Hindlimb muscle (tissue), 1 donor: ENCODE measurements at regions not wholly inside any gene's neighbourhood (a gene's known extent, or its start where the extent isn't known, plus 50 kb on each side); places are given as distances from the start of the nearest gene placed in this dataset.
"Not testable (repeated sequence)": the region's sequence is repeated elsewhere in the genome, so short reads cannot be mapped to it uniquely, and the experiment has no call there.

ENCODE experiments used
- DNase-seq: peaks from one replicate; pipeline ENCODE4 v3.0.0-alpha.2; 2013

DNA sequence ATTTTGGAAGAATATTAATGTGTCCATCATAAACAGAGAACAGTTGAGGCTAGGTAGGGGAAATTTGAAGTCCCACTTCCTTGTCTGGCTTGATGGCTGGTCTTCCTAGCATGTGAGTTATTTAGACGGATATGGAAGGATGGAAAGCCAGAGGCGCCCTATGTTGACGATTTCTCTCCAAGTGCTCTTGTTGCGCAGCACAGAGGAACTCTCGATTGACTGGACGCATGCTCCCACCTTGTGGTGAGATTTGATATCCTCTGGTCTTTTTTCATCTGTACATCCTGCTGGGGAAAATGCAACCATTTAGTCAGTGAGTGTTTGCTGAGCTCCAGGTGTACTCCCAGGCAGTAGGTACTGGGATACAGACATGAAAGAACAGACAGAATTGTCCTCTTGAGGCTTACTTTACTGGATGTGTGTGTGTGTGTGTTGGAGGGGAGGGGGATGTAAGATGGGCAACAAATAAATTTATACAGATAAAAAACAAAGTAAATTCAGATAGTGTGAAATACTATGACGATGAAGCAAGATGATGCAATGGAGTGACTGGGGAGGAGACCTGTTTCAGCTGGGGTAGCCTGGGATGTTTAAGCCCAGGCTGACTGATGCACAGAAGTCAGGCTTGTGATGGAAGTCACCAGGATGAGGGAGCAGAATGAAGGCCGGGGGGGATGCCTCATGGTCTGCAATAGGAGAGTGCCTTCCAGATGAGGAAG is 137.2 kb downstream of the TRIM43 start:
- DNase-seq, result peak; percentile 63

DNA sequence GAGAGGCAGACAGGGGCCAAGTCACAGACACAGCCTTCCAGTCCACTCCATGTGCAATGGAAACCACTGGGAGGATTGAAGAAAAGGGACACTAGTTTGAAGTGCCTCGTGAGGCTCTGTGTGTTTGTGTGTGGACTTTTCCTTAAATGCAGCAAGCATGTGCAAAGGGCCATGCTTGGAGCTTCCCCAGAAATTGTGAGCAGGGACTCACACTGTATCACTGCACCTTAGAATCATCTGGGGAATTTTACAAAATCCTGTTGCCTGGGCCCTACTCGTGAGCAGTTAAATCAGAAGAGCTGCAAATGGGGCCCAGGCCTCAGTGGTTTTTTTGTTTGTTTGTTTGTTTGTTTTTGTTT is 137.8 kb downstream of the TRIM43 start:
- DNase-seq, result no peak

DNA sequence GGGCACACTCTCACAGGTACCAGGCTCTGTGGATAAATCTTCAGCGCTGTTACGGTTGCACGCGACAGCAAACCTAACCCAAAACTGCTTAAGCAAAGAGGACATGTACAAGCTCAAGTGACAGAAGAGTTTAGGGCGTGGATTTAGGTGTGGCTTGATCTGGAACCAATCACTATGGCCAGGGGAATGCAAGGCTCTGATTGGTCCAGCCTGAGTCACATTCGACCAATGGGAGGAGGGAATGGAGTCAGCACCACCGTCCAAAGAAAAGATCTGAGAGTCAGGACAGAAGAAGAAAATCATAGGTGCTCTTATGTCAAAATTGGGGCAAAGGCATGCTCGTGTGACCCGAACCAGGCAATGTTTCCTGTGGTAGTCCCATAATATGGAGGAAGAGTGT is 139.0 kb downstream of the TRIM43 start:
- no peak for DNase-seq

DNA sequence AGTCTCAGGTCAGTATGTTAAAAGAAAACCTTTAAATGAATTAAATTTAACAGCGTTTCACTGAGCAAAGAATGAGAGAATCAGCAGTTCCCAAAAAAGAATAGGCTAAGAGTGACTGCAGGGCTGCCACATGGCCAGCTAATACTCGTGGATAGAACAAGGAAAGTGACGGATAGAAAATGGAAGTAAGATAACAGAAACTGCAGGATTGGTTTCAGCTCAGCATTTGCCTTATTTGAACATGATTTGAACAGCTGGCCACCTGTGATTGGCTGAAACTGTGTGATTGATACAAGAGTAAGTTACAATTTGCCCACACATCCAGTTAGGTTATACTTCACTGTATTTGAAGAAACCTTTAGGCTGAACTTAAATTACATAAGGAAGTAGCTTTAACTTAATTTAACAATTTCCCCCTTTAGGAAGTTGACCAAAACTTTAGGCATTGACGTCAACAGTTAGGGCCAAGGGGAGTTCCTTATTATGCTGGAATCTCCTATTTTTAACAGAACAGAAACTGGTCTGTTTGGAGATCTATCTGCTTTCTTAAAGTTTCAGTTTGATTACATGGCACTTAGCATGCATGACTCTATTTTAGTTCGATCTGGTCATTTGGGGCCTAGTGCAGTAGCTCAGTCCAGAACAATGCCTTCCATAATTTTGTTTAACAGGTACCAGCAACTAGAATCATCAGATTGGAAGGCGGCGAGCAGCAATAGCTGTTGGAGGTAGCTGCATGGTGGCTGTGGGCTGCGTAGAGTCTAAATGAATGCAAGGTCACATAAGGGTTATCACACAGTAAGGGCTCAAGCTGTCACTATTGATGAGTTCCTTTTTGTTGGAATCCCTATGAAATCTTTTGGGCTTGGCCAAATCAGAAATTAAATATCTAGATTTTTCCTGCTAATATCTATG is 143.4 kb downstream of the TRIM43 start:
- DNase-seq, result no peak

DNA sequence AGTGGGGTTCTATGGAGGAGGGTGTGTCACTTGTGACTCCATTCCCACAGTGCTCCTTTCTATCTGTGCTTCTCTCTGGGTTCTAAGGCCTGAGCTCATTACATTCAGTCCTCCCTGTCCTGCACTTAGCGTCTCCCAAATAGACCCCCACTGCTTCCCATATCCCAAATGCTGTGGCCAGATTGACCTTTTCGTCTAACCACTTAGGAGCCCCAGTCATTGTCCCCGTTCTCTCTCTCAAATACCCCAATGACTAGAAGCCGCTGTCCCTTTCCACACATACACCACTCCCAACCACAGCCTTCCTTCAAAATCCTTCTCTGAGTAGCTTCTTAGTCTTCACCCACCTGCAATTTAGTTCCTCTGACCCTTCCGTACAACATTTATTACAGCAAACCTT is 146.5 kb downstream of the TRIM43 start:
- DNase-seq, result no peak

DNA sequence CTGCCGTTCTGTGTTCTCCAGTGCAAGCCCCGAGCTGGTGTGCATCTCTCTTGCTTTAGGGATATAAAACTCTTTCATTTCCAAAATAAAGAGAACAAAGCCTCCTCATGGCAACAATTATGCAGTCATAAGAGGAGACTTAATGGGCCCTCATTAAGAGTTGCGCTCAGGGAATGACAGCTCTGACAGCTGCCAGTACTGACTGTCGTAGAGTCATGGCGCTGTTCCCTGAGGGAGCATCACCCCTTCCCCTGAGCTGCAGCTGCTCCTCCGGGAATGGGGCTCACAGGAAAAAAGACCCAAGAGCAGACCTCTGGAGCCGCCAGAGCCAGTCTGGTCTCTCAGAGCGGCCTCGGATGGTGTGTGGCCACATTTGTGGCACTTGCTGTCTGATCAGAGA is 160.3 kb downstream of the TRIM43 start:
- not testable (repeated sequence) for DNase-seq

DNA sequence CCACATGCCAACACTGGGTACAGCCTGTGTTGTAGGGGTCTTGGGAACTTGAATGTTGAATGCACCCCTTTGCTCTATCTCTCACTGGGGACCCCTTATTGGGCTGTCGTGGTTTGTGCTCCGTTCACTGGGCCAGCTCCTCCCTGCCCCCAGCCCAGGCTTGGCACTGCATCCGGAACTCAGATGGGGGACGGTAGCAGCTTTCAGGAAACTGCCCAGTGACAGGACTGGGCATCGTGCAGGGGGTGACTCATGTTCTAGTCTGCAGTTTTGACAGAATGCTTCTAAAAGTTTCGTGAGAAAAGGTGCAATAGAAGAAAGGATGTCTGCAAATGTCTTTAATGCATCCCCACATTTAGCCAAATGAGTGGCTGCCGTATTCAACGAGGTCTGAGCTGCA is 162.0 kb downstream of the TRIM43 start:
- DNase-seq, result not testable (repeated sequence)

DNA sequence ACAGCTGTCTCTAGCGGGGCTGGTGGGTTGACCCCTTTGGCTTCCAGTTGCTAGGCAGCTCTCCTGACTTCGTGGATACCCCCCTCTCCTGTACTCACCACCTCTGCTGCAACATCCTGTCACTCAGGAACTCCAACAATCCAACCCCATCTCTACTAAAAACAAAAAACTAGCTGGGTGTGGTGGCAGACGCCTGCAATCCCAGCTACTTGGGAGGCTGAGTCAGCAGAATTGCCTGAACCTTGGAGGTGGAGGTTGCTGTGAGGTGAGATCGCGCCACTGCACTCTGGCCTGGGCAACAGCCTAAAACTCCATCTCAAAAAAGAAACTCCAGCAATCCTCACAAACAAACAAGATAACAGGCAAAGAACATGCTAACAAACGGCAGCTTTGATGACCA is 162.4 kb downstream of the TRIM43 start:
- DNase-seq, result not testable (repeated sequence)

DNA sequence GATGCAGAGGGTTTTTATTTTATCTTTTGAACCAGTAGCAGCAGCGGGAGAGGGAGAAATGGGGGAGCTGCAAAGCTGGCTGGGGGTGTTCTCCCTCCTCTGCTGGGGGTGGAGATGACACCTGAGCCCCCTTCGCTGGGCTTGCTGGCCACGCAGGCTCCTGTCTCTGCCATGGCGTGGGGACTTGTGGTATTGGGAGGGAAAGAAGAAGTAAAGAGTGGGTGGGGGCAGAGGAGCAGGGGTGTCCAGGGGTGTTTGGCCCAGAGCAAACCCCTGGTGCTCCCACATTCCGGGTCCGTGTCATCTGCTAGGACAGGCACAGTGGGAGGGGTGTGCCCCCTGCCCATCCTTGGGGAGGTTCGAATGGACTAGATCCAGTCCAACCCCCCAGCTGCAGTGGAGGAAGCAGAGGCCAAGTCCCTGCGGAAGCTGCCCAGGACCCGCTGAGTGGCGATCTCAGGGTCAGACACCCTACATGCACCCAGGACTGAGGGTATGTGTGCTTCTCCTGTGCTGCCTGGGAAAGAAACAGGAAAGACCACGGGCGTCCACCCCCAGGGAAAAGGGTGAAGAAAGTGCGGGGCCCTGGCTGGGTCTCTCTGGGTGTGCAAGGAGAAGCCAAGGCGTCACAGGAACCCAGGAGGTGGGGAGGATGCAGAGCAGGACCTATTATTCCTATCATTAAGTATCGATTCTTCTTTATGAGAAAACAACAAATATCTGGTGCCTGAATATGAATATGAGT is 163.2 kb downstream of the TRIM43 start:
- not testable (repeated sequence) for DNase-seq

DNA sequence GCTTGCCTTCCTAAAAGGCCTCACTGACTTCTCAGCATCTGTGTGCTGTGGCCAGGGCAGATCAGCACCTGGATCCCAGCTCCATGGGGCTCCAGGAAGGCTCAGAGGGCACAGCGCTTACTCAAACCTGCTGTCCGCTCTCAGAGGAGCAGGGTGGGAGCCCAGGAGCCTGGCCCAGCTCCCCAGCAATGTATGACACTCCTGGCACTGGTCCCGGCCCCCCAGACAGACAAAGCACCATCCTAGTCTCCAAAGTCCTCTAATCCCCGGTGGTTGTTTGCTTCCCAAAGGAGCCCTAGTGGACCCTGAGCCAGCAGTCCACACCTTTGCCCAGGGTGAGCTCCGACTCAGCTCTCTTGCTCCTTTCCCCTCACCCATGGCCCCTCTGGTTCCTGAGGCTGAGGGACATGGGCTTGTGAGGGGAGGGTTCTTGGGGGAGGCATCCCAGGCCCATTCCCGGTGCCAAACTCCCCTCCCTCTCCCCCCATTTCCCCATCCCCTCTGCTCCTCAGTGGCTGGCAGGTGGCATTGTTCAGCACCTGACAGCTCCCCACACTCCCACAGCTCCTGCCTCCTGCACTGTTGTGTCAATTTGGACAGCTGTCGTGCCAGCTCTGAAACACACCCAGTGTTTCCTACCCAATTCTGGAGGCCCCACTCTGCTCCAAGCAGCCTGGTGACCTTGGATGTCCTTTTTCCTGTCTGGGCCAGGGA is 164.3 kb downstream of the TRIM43 start:
- not testable (repeated sequence) for DNase-seq

DNA sequence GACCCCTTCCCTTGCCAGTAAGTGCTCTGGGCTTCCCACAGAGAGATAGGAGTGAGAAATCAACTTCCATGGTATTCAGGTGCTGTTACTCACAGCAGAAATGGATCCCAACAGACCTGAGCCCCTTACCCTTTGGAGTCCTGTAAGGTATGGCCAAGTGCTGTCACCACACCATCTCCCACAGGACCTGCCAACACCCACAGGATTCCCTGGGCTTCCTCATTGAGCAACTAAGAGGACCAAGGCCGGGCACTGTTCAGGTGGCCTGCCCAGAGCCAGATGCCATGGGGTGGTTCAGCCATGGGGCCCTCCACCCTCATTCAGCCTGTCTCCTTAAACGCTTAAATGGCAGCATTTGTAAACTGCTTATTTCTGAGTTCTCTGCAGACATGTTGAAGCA is 166.2 kb downstream of the TRIM43 start:
- no peak for DNase-seq

DNA sequence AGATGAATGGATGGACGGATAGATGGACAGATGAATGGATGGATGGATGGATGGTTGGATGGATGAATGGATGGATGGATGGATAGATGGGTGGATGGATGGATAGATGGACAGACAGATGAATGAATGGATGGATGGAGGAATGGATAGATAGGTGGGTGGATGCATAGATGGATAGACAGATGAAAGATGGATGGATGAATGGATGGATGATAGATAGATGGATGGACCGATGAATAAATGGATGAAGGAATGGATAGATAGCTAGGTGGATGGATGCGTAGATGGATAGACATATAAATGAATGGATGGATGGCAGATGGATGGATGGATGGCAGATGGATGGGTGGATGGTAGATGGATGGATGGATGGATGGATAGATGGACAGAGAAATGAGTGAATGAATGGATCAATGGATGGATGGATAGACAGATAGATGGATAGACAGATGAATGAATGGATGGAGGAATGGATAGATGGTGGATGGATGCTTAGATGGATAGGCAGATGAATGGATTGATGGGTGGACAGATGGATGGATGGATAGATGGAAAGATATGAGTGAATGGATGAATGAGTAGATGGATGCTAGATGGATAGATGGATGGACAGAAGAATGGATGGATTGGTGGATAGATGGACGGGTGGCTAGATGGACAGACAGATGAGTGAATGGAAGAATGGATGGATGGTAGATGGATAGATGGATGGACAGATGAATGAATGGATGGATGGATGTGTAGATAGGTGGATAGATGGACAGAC is 167.9 kb downstream of the TRIM43 start:
- DNase-seq, result no peak

DNA sequence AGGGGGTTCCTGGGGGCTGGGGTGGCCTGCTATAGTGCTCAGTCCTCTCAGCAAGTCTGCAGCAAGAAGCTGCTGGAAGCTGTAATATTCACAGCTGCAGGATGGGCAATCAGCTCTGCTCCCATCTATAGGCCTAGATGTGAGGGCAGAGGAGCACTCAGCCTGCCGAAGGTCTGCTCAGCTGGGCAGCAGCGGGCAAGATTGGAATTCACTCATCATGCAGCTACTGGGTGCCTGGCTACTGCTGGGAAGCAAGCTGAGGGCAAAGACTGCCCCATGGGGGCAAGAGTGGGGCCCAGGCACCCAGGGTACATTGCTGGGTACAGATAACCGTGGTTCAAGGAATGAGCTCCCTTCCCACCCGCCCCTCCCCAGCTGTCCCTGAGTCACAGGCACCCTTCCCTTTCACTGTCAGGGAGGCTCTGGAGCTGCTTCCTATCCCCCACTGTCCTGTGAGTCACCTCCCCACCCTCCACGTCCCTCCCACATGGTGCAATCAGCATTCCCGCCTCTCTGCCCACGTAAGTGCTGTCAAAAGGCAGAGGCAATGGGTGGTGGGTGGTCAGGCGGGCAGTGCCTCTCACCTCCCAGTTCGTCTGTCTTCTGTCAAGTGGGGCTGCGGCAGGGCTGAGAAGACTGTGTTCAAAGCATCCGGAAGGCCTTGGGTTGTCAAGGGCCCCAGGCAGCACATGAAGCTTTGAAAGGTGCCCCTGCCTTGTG is 169.2 kb downstream of the TRIM43 start:
- no peak for DNase-seq

DNA sequence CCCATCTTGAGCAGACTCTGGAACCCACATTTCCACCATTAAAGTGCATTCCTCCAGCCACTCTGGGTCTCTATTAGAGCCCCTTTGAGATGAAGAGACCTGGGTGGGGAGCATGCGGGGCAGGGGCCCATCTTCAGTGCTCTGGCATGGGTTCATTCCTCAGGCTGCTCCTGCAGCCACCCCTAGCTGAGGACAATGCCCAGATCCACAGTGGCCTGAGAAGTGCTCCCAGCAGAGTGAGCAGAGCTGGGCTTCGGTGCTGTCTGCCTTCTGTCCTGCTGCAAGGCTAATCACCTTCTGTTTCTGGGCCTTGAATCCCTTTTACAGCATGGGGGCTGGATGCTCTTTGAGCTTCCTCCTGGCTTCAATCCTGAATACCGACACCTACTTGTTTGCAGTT is 169.8 kb downstream of the TRIM43 start:
- DNase-seq, result no peak

DNA sequence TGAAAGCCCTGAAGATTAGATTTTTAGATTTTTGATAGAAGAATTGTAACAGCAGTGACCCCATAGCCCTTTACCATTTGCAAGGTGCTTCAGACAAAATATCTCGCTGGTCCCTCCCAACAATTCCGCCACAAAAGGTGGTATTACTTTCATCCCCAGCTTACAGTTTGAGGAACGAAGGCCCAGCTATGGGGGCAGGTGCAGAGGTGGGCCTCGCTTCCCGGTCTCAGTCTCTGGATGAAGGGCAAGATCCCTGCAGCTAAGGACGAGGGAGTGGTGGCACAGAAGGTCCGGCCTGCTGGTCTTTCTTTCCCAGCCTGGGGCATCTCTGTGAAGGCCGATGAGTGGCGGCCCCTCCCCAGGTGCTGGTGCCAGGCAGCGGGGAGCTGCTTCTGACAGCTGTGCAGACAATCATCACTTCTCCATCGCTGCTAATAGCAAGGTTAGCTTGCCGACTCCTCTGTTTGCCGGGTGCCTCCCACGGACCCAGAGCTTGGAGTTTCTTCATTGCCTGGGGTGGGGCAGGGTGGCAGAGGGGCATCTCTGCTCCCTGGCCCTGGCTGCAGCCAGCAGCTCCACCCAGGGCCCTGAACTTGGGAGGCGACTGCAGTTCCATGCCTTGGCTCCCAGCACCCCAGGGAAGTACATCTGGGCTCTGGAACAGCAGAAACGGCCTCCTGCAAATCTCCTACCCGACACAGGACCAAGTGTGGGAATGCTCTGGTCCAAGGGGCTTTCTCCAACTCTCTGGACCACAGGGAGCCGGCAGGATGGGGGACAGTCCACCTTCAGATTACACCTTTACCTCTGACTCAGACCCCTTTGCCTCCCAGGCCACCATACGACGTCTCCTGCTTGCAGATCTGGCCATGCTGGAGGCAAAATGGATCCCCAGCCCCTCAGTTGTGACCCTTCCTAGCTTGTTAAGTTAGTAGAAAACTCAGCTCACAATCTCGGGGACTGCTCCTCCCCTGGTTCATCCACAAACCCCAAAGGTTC is 170.5 kb downstream of the TRIM43 start:
- DNase-seq, result not testable (repeated sequence)

DNA sequence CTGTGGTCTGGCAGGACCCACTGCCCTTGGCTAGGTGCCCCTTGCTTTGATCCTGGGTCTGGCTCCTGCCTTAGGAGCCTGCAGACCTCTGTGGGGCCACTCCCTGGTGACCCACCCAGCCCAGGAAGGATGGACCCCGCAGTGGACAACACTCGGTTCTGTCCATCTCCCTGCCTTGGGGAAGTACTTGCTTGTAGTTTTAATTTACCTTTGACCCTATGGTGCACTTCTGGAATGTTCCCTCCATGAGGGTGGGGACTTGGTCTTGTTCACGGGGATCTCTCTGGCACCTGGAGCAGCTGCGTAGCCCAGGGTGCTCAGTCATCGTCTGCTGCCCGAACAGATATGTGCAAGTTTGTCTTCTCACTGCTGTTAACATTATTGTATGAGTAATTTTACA is 171.3 kb downstream of the TRIM43 start:
- DNase-seq, result not testable (repeated sequence)

DNA sequence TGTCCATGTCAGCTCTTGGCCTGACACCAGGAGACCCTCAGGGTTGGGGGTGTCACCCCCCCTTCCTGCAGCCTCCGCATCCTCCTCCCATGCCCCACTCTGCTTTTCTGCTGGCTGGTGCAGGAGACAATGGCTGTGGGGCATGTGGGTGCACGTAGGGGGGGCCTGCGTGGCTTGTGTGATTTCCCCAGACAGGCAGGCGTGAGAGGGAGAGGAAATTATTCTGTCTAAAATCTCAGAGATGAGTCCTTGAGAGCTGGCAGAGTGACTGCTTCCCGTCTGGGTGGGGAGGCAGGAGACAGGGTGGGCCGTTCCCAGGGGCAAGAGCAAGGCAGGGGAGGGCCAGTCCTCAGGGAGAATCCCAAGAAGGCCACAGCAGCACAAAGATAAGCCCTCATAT is 173.2 kb downstream of the TRIM43 start:
- DNase-seq, result not testable (repeated sequence)

DNA sequence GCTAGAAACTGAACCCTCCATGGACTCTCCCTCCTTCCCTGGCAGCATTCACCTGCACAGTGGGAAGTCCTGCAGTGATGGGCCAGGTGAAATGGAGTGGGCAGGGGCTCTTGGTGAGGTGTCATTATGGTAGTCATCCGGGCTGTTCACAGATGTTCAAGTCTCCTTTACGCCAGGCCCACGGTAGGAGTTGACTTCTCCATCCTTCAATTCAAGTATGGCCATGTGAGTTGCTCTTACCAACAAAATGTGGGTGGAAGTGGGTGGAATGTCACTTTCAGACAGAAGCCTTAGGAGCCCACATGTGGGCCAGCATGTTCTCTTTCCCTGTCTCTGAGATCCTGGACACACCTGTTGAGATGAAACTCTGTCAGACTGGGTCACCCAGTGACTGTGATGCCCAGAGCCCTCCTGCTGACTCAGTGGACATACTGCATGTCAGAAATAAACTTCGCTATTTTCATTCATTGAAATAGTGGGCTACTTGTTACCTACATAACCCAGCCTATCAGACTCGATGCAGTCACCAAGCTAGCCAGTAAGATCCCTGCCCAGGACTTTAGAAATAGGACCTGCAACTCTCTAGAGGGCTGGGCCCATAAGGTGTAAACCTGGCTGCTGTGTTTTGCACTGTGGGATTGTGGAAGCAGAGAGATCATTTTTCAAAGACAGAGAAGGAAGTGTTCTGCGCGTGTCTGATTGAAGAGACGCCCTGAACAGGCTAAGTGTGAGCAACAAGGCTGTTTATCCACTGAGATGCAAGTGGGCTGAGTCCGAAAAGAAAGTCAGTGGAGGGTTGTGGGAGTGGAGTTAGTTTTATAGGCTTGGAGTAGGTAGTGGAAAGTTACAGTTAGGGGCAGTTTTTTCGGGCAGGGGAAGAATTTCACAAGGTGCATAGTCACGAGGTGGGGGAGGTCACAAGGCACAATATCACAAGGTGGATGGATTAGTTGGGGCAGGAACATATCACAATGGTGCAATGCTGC is 174.4 kb downstream of the TRIM43 start:
- not testable (repeated sequence) for DNase-seq
